ENCODE measurements at regions not wholly inside any gene's neighbourhood (a gene's known extent, or its start where the extent isn't known, plus 50 kb on each side); places are given as distances from the start of the nearest gene placed in this dataset.

- Histone ChIP-seq H3K27ac (no peak overlapping the region), H3K4me1 (replicated peaks in 1 of 2) (no peaks in the 10 kb centered on the region), H3K4me3 (no peak overlapping the region)
- in situ Hi-C loops (cut with MboI; ENCODE audit: low pct_unique_long_range_greater_than_20kb in 2 of 9, low sequenced_read_pairs in 9 of 9, unreplicated experiment in 9 of 9): no loop called here
- WGBS, 10 experiments: 0 to 100% (median 86%) methylated on average over 1 to 2 of the region's 2 CpGs
- no peak for ATAC-seq (replicated peaks in 6 of 8)
These were observed 58.3 kb upstream of the NEUROD6 start for GRCh38 chr7:31398815-31399214.

DNA sequence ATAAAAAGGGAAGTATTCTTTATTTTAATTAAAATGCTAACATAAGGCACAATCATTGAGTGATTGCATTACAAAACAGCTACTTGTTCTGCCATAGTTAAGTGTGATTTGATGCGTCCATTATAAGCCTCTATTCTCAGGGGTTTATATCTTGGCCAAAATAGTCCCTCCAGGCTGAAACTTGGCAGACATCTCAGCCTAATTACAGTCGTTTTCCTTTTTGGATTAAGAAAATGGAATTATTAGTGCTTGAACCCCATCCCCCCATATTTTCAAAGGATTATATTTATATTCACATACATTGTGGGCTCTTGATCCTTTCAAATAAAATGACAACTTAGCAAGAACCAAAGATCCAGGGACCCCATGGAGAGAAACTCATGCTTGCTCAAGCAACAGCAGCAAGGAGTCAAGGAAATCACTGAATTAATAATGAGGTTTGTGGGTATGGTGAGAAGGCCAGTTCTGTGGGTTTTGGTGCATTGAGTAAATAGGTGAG is 66.7 kb upstream of the NEUROD6 start:
- no peak overlapping the region for H3K27ac ChIP-seq
- in situ Hi-C loops (cut with MboI; ENCODE audit: low pct_unique_long_range_greater_than_20kb in 2 of 9, low sequenced_read_pairs in 9 of 9, unreplicated experiment in 9 of 9): no loop called here
- ATAC-seq (replicated peaks in 6 of 8): no peak
- H3K4me3 ChIP-seq: no peak overlapping the region
- H3K4me1 ChIP-seq (replicated peaks in 1 of 2): no peaks in the 10 kb centered on the region
- 0 to 100% (median 65%) methylated on average over 1 to 2 of the region's 2 CpGs; no CpG with 5 or more reads in 1 of the 10 experiments for WGBS, 10 experiments

GRCh38 chr7:31408140-31408729 is 67.7 kb upstream of the NEUROD6 start:
- peak in 7 of 8 experiments; percentile 30 to 100 (median 97) for ATAC-seq (replicated peaks in 6 of 8)
- 28 to 100% (median 82%) methylated on average over 1 to 3 of the region's 3 CpGs; no CpG with 5 or more reads in 1 of the 10 experiments for WGBS, 10 experiments
- Histone ChIP-seq H3K27ac (no peak overlapping the region), H3K4me1 (replicated peaks in 1 of 2) (no peaks in the 10 kb centered on the region), H3K4me3 (no peak overlapping the region)
- in situ Hi-C loops (cut with MboI; ENCODE audit: low pct_unique_long_range_greater_than_20kb in 2 of 9, low sequenced_read_pairs in 9 of 9, unreplicated experiment in 9 of 9): no loop called here

GRCh38 chr7:31410265-31410664 is 69.7 kb upstream of the NEUROD6 start:
- Histone ChIP-seq H3K27ac (no peak overlapping the region), H3K4me1 (replicated peaks in 1 of 2) (no peaks in the 10 kb centered on the region), H3K4me3 (no peak overlapping the region)
- no peak for ATAC-seq (replicated peaks in 6 of 8)
- WGBS, 10 experiments: 0 to 92% (median 54%) methylated on average over 1 to 2 of the region's 2 CpGs; no CpG with 5 or more reads in 2 of the 10 experiments
- in situ Hi-C loops (cut with MboI; ENCODE audit: low pct_unique_long_range_greater_than_20kb in 2 of 9, low sequenced_read_pairs in 9 of 9, unreplicated experiment in 9 of 9): no loop called here

GRCh38 chr7:31411416-31411815 is 70.9 kb upstream of the NEUROD6 start:
- no peak for ATAC-seq (replicated peaks in 6 of 8)
- in situ Hi-C loops (cut with MboI; ENCODE audit: low pct_unique_long_range_greater_than_20kb in 2 of 9, low sequenced_read_pairs in 9 of 9, unreplicated experiment in 9 of 9): no loop called here
- H3K27ac ChIP-seq: no peak overlapping the region
- WGBS, 10 experiments: 0 to 100% (median 83%) methylated on average over 1 of the region's 1 CpG; no CpG with 5 or more reads in 1 of the 10 experiments
- H3K4me3 ChIP-seq: no peak overlapping the region
- no peaks in the 10 kb centered on the region for H3K4me1 ChIP-seq (replicated peaks in 1 of 2)

DNA sequence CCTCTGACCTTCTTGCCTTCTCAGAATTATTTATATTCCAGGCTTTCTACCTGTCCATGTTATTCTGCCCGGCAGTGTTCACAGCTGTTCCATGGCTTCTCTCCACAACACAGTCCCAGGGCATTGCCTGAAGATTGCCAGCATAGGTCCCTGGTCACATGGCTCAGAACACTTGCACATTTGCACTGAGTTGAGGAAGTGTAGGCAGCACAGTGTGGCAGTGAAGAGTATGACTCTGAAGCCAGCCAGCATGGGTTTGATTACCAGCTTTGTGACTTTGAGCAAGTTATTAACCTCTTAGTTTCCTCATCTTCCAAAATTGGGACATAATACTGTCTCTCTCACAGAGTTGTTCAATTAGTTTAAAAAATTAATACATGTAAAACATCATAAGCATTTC is 73.2 kb upstream of the NEUROD6 start:
- in situ Hi-C loops (cut with MboI; ENCODE audit: low pct_unique_long_range_greater_than_20kb in 2 of 9, low sequenced_read_pairs in 9 of 9, unreplicated experiment in 9 of 9): no loop called here
- WGBS, 10 experiments: 0 to 100% (median 86%) methylated on average over 1 of the region's 1 CpG; no CpG with 5 or more reads in 7 of the 10 experiments
- no peak overlapping the region for H3K27ac ChIP-seq
- no peak for ATAC-seq (replicated peaks in 6 of 8)
- H3K4me3 ChIP-seq: no peak overlapping the region
- H3K4me1 ChIP-seq (replicated peaks in 1 of 2): no peaks in the 10 kb centered on the region

GRCh38 chr7:31416381-31416870 is 75.9 kb upstream of the NEUROD6 start:
- in situ Hi-C loops (cut with MboI; ENCODE audit: low pct_unique_long_range_greater_than_20kb in 2 of 9, low sequenced_read_pairs in 9 of 9, unreplicated experiment in 9 of 9): no loop called here
- Histone ChIP-seq H3K4me1 (replicated peaks in 1 of 2) (peaks cover 0 to 4% of the 10 kb centered on the region in 2 donors), H3K27ac (no peak overlapping the region), H3K4me3 (no peak overlapping the region)
- WGBS, 10 experiments: 0 to 100% (median 65%) methylated on average over 1 to 5 of the region's 5 CpGs; no CpG with 5 or more reads in 1 of the 10 experiments
- ATAC-seq (replicated peaks in 6 of 8): no peak

DNA sequence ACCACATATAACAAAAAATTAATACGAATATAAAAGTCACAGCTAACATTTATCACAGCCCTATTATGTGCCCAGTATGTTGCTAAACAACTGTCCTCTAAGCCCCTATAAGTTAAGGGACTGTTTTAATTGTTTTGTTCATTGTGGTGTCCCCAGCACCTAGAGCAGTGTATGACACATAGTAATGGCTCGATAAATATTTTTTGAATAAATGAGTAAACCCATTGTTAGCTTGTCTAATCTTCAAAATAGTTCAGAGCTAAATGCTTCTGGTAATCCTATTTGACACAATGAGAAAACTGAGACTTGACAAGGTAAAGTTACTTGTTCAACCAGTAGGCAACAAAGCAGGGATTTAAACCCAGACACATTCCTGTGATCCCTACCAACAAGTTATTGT is 78.4 kb upstream of the NEUROD6 start:
- no peak overlapping the region for H3K4me3 ChIP-seq
- in situ Hi-C loops (cut with MboI; ENCODE audit: low pct_unique_long_range_greater_than_20kb in 2 of 9, low sequenced_read_pairs in 9 of 9, unreplicated experiment in 9 of 9): no loop called here
- H3K27ac ChIP-seq: no peak overlapping the region
- peaks cover 0 to 4% of the 10 kb centered on the region in 2 donors for H3K4me1 ChIP-seq (replicated peaks in 1 of 2)
- 0 to 100% (median 40%) methylated on average over 1 to 2 of the region's 2 CpGs; no CpG with 5 or more reads in 1 of the 10 experiments for WGBS, 10 experiments
- ATAC-seq (replicated peaks in 6 of 8): peak in 2 of 8 experiments; percentile 11 to 18

- no peak overlapping the region for H3K4me3 ChIP-seq
- H3K27ac ChIP-seq: no peak overlapping the region
- peaks cover 0 to 4% of the 10 kb centered on the region in 2 donors for H3K4me1 ChIP-seq (replicated peaks in 1 of 2)
- WGBS, 10 experiments: 4 to 100% (median 66%) methylated on average over 1 to 3 of the region's 3 CpGs
- peak in 3 of 8 experiments; percentile 71 to 84 (median 73) for ATAC-seq (replicated peaks in 6 of 8)
- in situ Hi-C loops (cut with MboI; ENCODE audit: low pct_unique_long_range_greater_than_20kb in 2 of 9, low sequenced_read_pairs in 9 of 9, unreplicated experiment in 9 of 9): no loop called here
These were observed 79.1 kb upstream of the NEUROD6 start for GRCh38 chr7:31419505-31420055.

- in situ Hi-C loops (cut with MboI; ENCODE audit: low pct_unique_long_range_greater_than_20kb in 2 of 9, low sequenced_read_pairs in 9 of 9, unreplicated experiment in 9 of 9): no loop called here
- WGBS, 10 experiments: 0% methylated on average over 1 of the region's 1 CpG; no CpG with 5 or more reads in 9 of the 10 experiments
- ATAC-seq (replicated peaks in 6 of 8): peak in 2 of 8 experiments; percentile 54 to 61
These were observed 80.4 kb upstream of the NEUROD6 start for GRCh38 chr7:31420948-31421347.

DNA sequence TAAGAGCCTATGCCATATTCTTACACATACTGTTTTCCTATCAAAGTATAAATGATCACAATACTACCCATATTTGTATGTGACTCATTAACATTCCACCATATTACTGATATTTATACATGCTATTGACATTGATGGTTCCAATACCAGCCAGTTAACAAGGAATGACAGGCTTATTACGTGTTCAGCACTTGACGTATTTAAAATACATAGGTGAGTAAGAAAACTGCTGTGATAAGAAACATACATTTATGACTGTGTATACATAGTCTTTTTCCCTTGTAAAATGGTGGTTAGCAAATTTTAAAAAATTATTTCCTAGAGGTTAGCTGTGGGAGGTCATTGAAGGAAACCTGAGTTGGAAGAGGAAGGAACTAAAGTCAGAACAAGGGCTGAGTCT is 81.1 kb upstream of the NEUROD6 start:
- no peak overlapping the region for H3K4me3 ChIP-seq
- in situ Hi-C loops (cut with MboI; ENCODE audit: low pct_unique_long_range_greater_than_20kb in 2 of 9, low sequenced_read_pairs in 9 of 9, unreplicated experiment in 9 of 9): no loop called here
- WGBS, 10 experiments: 50 to 100% (median 97%) methylated on average over 1 to 2 of the region's 2 CpGs; no CpG with 5 or more reads in 3 of the 10 experiments
- ATAC-seq (replicated peaks in 6 of 8): no peak
- H3K4me1 ChIP-seq (replicated peaks in 1 of 2): peaks cover 0 to 4% of the 10 kb centered on the region in 2 donors
- H3K27ac ChIP-seq: no peak overlapping the region

More at GRCh38 chr7:31420948-31421347, 80.4 kb upstream of the NEUROD6 start:
- Histone ChIP-seq H3K4me1 (replicated peaks in 1 of 2) (peaks cover 0 to 4% of the 10 kb centered on the region in 2 donors), H3K27ac (no peak overlapping the region), H3K4me3 (no peak overlapping the region)

GRCh38 chr7:31423994-31424393 is 83.5 kb upstream of the NEUROD6 start:
- Histone ChIP-seq H3K4me3 (no peak overlapping the region), H3K4me1 (replicated peaks in 1 of 2) (peaks cover 2 to 4% of the 10 kb centered on the region in 2 donors), H3K27ac (no peak overlapping the region)
- in situ Hi-C loops (cut with MboI; ENCODE audit: low pct_unique_long_range_greater_than_20kb in 2 of 9, low sequenced_read_pairs in 9 of 9, unreplicated experiment in 9 of 9): no loop called here
- ATAC-seq (replicated peaks in 6 of 8): no peak

DNA sequence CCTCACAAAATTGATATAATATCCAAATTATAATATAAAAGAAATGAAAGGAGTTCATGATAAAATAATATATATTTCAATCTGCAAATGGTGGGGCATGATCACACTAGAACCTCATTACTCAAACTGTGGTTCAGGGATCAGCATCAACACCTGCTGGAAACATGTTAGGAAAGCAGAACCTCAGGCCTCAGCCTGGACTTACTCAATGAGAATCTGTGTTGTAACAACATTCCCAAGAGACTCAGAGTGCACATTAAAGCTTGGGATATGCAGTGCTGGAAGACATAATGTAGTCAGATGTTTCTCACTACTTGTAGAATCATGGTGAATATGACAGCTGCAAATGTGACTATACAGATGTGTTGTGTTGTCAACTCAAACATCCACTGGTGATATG is 81.7 kb upstream of the ITPRID1 start:
- no peak overlapping the region for H3K27ac ChIP-seq
- H3K4me1 ChIP-seq (replicated peaks in 1 of 2): no peaks in the 10 kb centered on the region
- no peak overlapping the region for H3K4me3 ChIP-seq
- in situ Hi-C loops (cut with MboI; ENCODE audit: low pct_unique_long_range_greater_than_20kb in 2 of 9, low sequenced_read_pairs in 9 of 9, unreplicated experiment in 9 of 9): loop anchor here in 6 of 9 experiments (25.0 kb wide), 3 partner anchors 205 to 780 kb away; no protein-coding TSS in a partner anchor
- peak in 1 of 8 experiments; percentile 36 for ATAC-seq (replicated peaks in 6 of 8)
